Mesendoderm (in vitro differentiated cells): ENCODE measurements at regions not wholly inside any gene's neighbourhood (a gene's known extent, or its start where the extent isn't known, plus 50 kb on each side); places are given as distances from the start of the nearest gene placed in this dataset.
A peak's percentile ranks its signal among the peaks of the same experiment; 100 is the strongest.

Experiments used
- DNase-seq: peaks from one replicate; pipeline ENCODE4 v3.0.0; 2013
- H2AK5ac ChIP-seq: 2 replicates; pipeline ENCODE4 v1.6.1; 2013; ENCODE audit warnings: low read length, inconsistent platforms
- H2BK120ac ChIP-seq: 2 replicates; pipeline ENCODE4 v1.6.1; 2013; ENCODE audit warnings: low read depth, mild to moderate bottlenecking, low read length, moderate library complexity, mixed read lengths
- H2BK15ac ChIP-seq: replicated peaks from 2 replicates; pipeline ENCODE4 v1.6.1; 2013; ENCODE audit warnings: low read depth, mild to moderate bottlenecking, moderate library complexity
- H2BK5ac ChIP-seq: 2 replicates; pipeline ENCODE4 v1.6.1; 2013; ENCODE audit warnings: low read length, inconsistent platforms
- H3K18ac ChIP-seq: 2 replicates; pipeline ENCODE4 v1.6.1; 2013; ENCODE audit warnings: mild to moderate bottlenecking, low read length, mixed read lengths
- H3K23ac ChIP-seq: one replicate; pipeline ENCODE4 v1.6.1; 2013; ENCODE audit warnings: low read length
- H3K27ac ChIP-seq: 2 replicates; pipeline ENCODE4 v1.5.1; 2013; ENCODE audit warnings: low read depth, mild to moderate bottlenecking, inconsistent platforms, low read length, moderate library complexity
- H3K27me3 ChIP-seq: 2 replicates; pipeline ENCODE4 v1.6.1; 2013; ENCODE audit warnings: low read length, control low read depth, mild to moderate bottlenecking, inconsistent platforms; ENCODE audit not compliant: insufficient read depth, poor library complexity
- H3K36me3 ChIP-seq: 2 replicates; pipeline ENCODE4 v1.6.1; 2013; ENCODE audit warnings: low read length, inconsistent platforms; ENCODE audit not compliant: control insufficient read depth, insufficient read depth
- H3K4ac ChIP-seq: one replicate; pipeline ENCODE4 v1.6.1; 2013; ENCODE audit warnings: low read depth, mild to moderate bottlenecking, low read length, moderate library complexity
- H3K4me1 ChIP-seq: 2 replicates; pipeline ENCODE4 v1.6.1; 2013; ENCODE audit warnings: low read depth, low read length, inconsistent platforms; ENCODE audit not compliant: control insufficient read depth
- H3K4me2 ChIP-seq: 2 replicates; pipeline ENCODE4 v1.6.1; 2013; ENCODE audit warnings: low read length
- H3K4me3 ChIP-seq: 2 replicates; pipeline ENCODE4 v1.5.1; 2013; ENCODE audit warnings: mild to moderate bottlenecking, low read length
- H3K56ac ChIP-seq: one replicate; pipeline ENCODE4 v1.6.1; 2013; ENCODE audit warnings: low read length
- H3K79me1 ChIP-seq: 2 replicates; pipeline ENCODE4 v1.6.1; 2013; ENCODE audit warnings: low read length, inconsistent platforms
- H3K79me2 ChIP-seq: 2 replicates; pipeline ENCODE4 v1.6.1; 2013; ENCODE audit warnings: mild to moderate bottlenecking, low read length; ENCODE audit not compliant: control insufficient read depth, insufficient read depth
- H3K9ac ChIP-seq: 2 replicates; pipeline ENCODE4 v1.6.1; 2013; ENCODE audit warnings: low read length, inconsistent platforms
- H4K5ac ChIP-seq: one replicate; pipeline ENCODE4 v1.6.1; 2013; ENCODE audit warnings: low read length
- H4K8ac ChIP-seq: one replicate; pipeline ENCODE4 v1.6.1; 2013; ENCODE audit warnings: low read depth, mild to moderate bottlenecking, control low read depth, low read length, moderate library complexity
- WGBS: extraction: QIAGEN DNeasy Blood & Tissue Kit; methylation state at CpG from one replicate; pipeline ENCODE4 v1.1.7; 2013; ENCODE audit warnings: low lambda C conversion rate, missing lambda C conversion rate; ENCODE audit not compliant: insufficient coverage; ENCODE audit errors: extremely low coverage; 5-methylcytosine and 5-hydroxymethylcytosine counted together

GRCh38 chr16:6642271-6642670, 690.4 kb upstream of the RBFOX1 start:
- Histone ChIP-seq H2BK5ac (no peak overlapping the region), H3K79me1 (no peaks in the 10 kb centered on the region), H4K8ac (no peak overlapping the region), H3K9ac (no peak overlapping the region), H3K36me3 (no peaks in the 10 kb centered on the region), H3K27me3 (no peaks in the 10 kb centered on the region), H3K27ac (no peak overlapping the region), H3K23ac (no peak overlapping the region), H2AK5ac (no peak overlapping the region), H3K4me2 (no peak overlapping the region), H3K56ac (no peak overlapping the region), H2BK120ac (no peak overlapping the region), H3K79me2 (no peaks in the 10 kb centered on the region), H3K4me1 (peaks cover 6% of the 10 kb centered on the region), H2BK15ac (no peak overlapping the region), H3K18ac (no peak overlapping the region), H4K5ac (no peak overlapping the region), H3K4ac (no peak overlapping the region), H3K4me3 (no peak overlapping the region)
- peak; percentile 6 for DNase-seq
- no CpG with 5 or more reads among the region's 9 CpGs for WGBS

GRCh38 chr16:6641091-6641490, 691.6 kb upstream of the RBFOX1 start:
- no peak overlapping the region for H2BK5ac ChIP-seq
- H3K18ac ChIP-seq, result no peak overlapping the region
- H3K4me3 ChIP-seq, result no peak overlapping the region
- H4K5ac ChIP-seq, result no peak overlapping the region
- H3K4me1 ChIP-seq, result peaks cover 6% of the 10 kb centered on the region
- no peaks in the 10 kb centered on the region for H3K27me3 ChIP-seq
- H2BK15ac ChIP-seq, result no peak overlapping the region
- DNase-seq, result no peak
- H2AK5ac ChIP-seq, result no peak overlapping the region
- no peak overlapping the region for H3K4me2 ChIP-seq
- H3K4ac ChIP-seq, result no peak overlapping the region
- no CpG with 5 or more reads among the region's 10 CpGs for WGBS
- H2BK120ac ChIP-seq, result no peak overlapping the region
- H3K27ac ChIP-seq, result no peak overlapping the region
- H3K36me3 ChIP-seq, result no peaks in the 10 kb centered on the region
- no peaks in the 10 kb centered on the region for H3K79me1 ChIP-seq
- H4K8ac ChIP-seq, result no peak overlapping the region
- H3K23ac ChIP-seq, result no peak overlapping the region
- no peak overlapping the region for H3K9ac ChIP-seq
- H3K56ac ChIP-seq, result no peak overlapping the region
- H3K79me2 ChIP-seq, result no peaks in the 10 kb centered on the region

DNA sequence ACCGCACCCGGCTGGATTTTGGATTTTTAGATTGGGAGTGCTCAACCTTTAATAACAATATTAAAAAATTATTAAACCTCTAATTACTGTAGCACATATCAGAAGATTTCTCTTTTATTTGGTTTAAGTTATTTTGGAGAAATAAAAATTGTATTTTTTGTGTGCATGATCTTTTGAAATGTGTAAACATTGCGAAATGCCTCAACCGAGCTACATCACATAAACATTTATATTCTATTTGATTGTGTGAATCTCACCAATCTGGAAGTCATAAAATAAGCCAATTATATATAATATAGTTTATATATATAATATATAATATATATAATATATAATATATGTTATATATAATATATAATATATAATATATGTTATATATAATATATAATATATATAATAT, 696.2 kb upstream of the RBFOX1 start:
- no peak overlapping the region for H2BK15ac ChIP-seq
- H3K79me2 ChIP-seq, result no peaks in the 10 kb centered on the region
- no peaks in the 10 kb centered on the region for H3K36me3 ChIP-seq
- no peak overlapping the region for H2BK5ac ChIP-seq
- WGBS, result no CpG with 5 or more reads among the region's 4 CpGs
- H2BK120ac ChIP-seq, result no peak overlapping the region
- DNase-seq, result no peak
- no peak overlapping the region for H3K4ac ChIP-seq
- H3K56ac ChIP-seq, result no peak overlapping the region
- no peak overlapping the region for H4K5ac ChIP-seq
- H3K9ac ChIP-seq, result no peak overlapping the region
- no peak overlapping the region for H3K4me2 ChIP-seq
- no peaks in the 10 kb centered on the region for H3K27me3 ChIP-seq
- no peak overlapping the region for H3K27ac ChIP-seq
- no peak overlapping the region for H4K8ac ChIP-seq
- no peak overlapping the region for H3K18ac ChIP-seq
- no peaks in the 10 kb centered on the region for H3K79me1 ChIP-seq
- H3K4me1 ChIP-seq, result no peaks in the 10 kb centered on the region
- no peak overlapping the region for H3K23ac ChIP-seq
- no peak overlapping the region for H3K4me3 ChIP-seq
- H2AK5ac ChIP-seq, result no peak overlapping the region

DNA sequence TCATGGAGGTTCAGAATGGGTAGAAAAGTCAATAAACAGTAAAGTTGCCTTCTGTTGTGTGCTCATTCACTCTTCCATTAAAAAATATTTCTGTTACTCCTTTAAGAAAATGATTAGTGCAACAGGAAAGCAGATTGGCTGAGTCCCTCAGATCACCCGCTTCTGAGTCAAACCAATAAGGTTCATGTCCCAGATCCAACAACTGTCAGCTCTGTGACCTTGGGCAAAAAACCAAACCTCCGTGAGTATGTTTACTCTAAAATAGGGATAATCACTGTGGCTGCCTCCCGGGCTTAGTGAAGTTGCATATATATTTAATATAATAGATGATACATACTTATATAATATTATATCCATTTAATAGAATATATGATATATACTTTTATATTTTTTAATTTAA, 698.5 kb upstream of the RBFOX1 start:
- H4K8ac ChIP-seq, result no peak overlapping the region

DNA sequence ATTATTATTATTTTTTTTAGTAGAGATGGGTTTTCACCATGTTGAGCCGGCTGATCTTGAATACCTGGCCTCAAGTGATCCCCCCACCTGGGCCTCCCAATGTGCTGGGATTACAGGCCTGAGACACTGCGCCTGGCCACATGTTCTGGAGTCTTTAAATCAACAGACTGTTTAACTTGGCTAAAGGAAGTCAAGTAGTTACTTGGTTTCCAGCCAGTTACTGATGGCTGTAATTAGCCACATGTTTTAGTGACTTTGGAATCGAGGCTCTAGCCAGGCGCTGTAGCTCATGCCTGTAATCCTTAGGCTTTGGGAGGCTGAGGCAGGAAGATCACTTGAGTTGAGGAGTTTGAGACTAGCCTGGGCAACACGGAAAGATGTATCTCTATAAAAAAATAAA, 699.2 kb upstream of the RBFOX1 start:
- H3K27me3 ChIP-seq, result no peaks in the 10 kb centered on the region
- no peak overlapping the region for H4K5ac ChIP-seq
- DNase-seq, result no peak
- no peak overlapping the region for H3K23ac ChIP-seq
- H3K79me1 ChIP-seq, result no peaks in the 10 kb centered on the region
- no peak overlapping the region for H2BK5ac ChIP-seq
- H3K4me3 ChIP-seq, result no peak overlapping the region
- H3K9ac ChIP-seq, result no peak overlapping the region
- no CpG with 5 or more reads among the region's 5 CpGs for WGBS
- H4K8ac ChIP-seq, result no peak overlapping the region
- no peaks in the 10 kb centered on the region for H3K79me2 ChIP-seq
- H3K4ac ChIP-seq, result no peak overlapping the region
- H2BK15ac ChIP-seq, result no peak overlapping the region
- H3K4me1 ChIP-seq, result no peaks in the 10 kb centered on the region
- H3K27ac ChIP-seq, result no peak overlapping the region
- H2BK120ac ChIP-seq, result no peak overlapping the region
- no peak overlapping the region for H3K4me2 ChIP-seq
- no peak overlapping the region for H2AK5ac ChIP-seq
- H3K56ac ChIP-seq, result no peak overlapping the region
- H3K36me3 ChIP-seq, result no peaks in the 10 kb centered on the region
- no peak overlapping the region for H3K18ac ChIP-seq

More for the DNA sequence above, 698.5 kb upstream of the RBFOX1 start:
- no peak overlapping the region for H2AK5ac ChIP-seq
- H3K9ac ChIP-seq, result no peak overlapping the region
- H3K23ac ChIP-seq, result no peak overlapping the region
- H2BK15ac ChIP-seq, result no peak overlapping the region
- H3K56ac ChIP-seq, result no peak overlapping the region
- H3K36me3 ChIP-seq, result no peaks in the 10 kb centered on the region
- no peak for DNase-seq
- no peak overlapping the region for H2BK5ac ChIP-seq
- H3K79me1 ChIP-seq, result no peaks in the 10 kb centered on the region
- no peak overlapping the region for H3K18ac ChIP-seq
- no peaks in the 10 kb centered on the region for H3K27me3 ChIP-seq
- no CpG with 5 or more reads among the region's 3 CpGs for WGBS
- no peak overlapping the region for H3K4me2 ChIP-seq
- no peak overlapping the region for H3K4me3 ChIP-seq
- H3K4ac ChIP-seq, result no peak overlapping the region
- H3K27ac ChIP-seq, result no peak overlapping the region
- no peak overlapping the region for H4K5ac ChIP-seq
- H2BK120ac ChIP-seq, result no peak overlapping the region
- H3K79me2 ChIP-seq, result no peaks in the 10 kb centered on the region
- no peaks in the 10 kb centered on the region for H3K4me1 ChIP-seq

DNA sequence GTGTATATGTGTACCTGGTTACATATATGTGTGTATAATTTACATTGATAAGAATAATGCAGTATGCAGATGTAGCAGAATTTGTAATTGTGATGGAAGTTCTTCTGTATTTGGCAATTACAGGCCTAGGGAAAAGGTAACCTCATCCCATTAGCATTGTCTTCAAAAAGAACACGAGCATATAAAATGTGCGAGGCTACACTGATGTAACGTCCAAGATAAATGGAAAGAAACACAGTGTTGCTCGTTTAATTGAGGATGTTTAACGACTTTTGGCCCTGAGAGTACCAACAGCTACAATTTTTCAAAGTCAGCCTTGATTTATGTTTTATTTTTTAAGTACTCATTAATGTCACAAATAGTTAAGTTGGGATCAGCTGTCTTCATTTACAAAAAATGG, 703.5 kb upstream of the RBFOX1 start:
- Histone ChIP-seq H2BK120ac (no peak overlapping the region), H3K4me2 (no peak overlapping the region), H3K4me1 (no peaks in the 10 kb centered on the region), H4K8ac (no peak overlapping the region), H4K5ac (no peak overlapping the region), H3K9ac (no peak overlapping the region), H3K4me3 (no peak overlapping the region), H3K27ac (no peak overlapping the region), H2BK5ac (no peak overlapping the region), H3K56ac (no peak overlapping the region), H3K79me1 (no peaks in the 10 kb centered on the region), H3K23ac (no peak overlapping the region), H3K4ac (no peak overlapping the region), H2AK5ac (no peak overlapping the region), H3K36me3 (no peaks in the 10 kb centered on the region), H3K79me2 (no peaks in the 10 kb centered on the region), H3K27me3 (no peaks in the 10 kb centered on the region), H2BK15ac (no peak overlapping the region), H3K18ac (no peak overlapping the region)
- no CpG with 5 or more reads among the region's 5 CpGs for WGBS
- DNase-seq, result no peak
